NCI-H1105 treated with DMSO at 0.1 percent for 48 hours (cell line): ENCODE measurements at regions not wholly inside any gene's neighbourhood (a gene's known extent, or its start where the extent isn't known, plus 50 kb on each side); places are given as distances from the start of the nearest gene placed in this dataset.

Source experiments
- DNase-seq: peaks from one replicate; lab custom pipeline; 2025; lab: John Stamatoyannopoulos, UW

GRCh38 chr22:49286181-49286760 is 541.4 kb downstream of the BRD1 start:
- DNase-seq = no peak

GRCh38 chr22:49284931-49285330 is 542.7 kb downstream of the BRD1 start:
- DNase-seq = no peak

DNA sequence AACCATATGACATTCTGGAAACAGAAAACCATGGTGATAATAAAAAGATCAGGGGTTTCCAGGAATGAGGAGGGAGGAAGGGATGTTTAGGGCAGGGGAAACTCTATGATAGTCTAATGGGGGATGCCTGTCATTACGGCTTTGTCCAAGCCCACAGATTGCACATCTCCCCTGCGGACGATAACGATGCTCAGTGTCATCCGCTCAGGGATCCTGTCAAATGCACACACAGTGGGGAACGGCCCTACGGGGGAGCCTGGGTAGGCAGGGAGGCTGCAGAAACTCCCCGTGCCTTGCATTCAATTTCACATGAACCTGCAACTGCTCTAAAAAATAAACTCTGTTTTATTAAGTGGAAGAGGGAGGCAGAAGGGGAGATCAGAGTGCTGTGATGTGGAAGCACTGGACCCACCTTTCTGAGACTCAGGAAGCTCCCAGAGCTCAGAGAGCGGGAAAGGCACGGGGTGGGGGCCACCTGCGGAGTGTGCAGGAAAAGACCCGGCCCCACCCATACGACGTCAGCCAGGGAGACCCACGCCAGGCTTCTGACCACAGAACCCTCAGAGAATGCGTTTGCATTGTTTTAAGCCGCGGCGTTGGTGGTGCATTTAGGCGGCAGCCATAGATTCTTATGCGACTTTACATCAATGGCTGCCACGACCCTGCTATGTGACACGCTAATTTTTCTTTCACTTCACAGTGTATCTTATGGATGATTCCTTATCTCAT is 543.5 kb downstream of the BRD1 start:
- DNase-seq = no peak

GRCh38 chr22:49282596-49282995 is 545.1 kb downstream of the BRD1 start:
- no peak for DNase-seq

GRCh38 chr22:49281467-49282340 is 546.0 kb downstream of the BRD1 start:
- no peak for DNase-seq

GRCh38 chr22:49278340-49278739 is 549.3 kb downstream of the BRD1 start:
- DNase-seq = no peak

GRCh38 chr22:49276567-49276966 is 551.1 kb downstream of the BRD1 start:
- no peak for DNase-seq

- no peak for DNase-seq
These were observed 552.8 kb downstream of the BRD1 start for GRCh38 chr22:49274754-49275380.

DNA sequence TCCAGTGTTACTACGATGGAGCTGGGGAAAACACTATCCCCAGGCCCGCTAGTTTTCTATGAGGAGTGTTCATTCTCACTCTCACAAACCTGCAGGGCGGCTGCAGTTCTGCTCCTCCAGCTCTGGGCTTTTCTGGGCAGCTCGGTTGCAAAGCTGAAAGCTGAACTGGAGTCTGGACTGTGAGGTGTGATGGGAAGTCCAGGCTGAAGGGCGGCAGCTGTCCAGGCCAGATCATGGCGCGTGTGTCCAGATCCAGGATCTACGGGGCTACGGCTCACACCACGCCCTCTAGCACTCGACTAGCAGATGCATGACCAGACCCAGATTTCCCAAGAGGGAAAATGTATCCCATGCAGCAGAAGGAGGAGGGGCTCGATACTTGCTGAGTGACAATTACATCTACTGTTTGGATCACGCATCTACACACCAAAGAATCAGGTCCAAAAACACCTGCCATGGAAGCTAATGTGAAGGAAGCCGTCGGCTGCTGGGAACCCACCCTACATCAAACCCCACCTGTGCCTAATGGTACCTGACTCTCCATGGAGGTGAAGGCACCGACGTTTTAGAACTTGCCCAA is 555.0 kb downstream of the BRD1 start:
- DNase-seq = no peak

DNA sequence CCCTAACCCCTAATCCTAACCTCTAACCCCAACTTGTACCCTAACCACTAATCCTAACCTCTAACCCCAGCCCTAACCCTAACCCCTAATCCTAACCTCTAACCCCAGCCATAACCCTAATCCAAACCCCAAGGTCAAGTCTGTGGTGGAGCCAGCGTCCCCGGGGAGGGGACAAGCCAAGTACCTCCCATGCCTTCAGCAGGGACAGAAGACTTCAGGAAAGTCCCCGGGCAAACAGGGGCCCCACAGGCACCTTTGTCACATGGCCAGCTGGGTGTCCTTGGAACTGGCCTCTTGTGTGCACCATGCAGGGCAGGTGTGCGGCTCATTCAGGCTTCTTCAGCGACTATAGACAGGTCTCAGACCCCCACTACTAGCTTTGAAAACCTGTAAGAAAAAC is 555.8 kb downstream of the BRD1 start:
- no peak for DNase-seq

DNA sequence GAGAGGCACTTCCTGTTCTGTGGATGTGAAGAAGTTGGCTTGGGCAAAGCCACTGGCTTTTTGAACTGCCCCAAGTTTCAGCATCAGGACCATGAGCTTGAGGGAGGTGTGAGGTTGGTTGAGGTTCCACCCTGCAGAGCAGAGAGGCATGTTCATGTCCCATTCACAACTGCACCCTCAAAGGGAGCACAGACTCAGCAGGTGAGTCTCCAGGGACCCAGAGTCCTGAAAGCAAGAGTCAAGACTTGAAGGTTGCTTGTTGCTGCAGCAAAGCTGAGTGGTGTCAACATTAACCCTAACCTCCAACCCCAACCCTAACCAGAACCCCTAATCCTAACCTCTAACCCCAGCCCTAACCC is 556.3 kb downstream of the BRD1 start:
- DNase-seq = no peak

DNA sequence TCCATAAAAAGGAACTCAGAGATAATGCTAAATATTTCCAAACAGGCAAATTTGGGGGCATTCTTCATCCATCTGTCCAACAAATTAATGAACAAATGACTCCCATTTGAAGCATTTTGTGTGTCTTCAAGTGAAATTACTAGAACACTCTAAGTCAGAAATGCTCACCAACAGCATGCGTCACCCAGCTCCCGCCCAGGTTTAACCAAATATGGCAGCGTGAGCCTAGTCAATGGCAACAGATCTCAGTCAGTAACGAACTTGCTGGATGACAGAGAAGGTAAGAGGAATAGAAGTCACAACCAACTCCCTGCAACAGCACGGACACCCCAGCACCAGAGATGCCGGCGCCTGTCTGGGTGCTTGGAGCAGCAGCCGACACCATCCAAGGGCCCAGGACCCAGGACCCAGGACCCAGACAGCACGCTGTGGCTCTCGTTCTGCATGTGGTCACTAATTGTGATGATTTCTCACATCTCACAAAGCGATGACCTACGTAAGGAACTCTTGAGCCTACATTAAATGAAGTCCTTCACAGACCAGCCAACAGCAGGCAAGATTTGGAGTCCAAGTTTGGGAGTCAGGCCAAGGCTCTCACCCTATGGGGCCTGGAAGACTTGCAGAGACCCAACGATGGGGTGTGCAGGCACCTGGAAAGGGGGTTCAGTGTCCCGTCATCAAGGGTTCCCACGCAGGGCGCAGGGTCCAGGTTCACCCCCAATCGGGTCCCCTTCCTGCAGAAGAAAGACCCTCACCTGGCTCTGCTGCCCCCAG is 556.9 kb downstream of the BRD1 start:
- no peak for DNase-seq

- DNase-seq = no peak
These were observed 557.7 kb downstream of the BRD1 start for GRCh38 chr22:49269928-49270327.

DNA sequence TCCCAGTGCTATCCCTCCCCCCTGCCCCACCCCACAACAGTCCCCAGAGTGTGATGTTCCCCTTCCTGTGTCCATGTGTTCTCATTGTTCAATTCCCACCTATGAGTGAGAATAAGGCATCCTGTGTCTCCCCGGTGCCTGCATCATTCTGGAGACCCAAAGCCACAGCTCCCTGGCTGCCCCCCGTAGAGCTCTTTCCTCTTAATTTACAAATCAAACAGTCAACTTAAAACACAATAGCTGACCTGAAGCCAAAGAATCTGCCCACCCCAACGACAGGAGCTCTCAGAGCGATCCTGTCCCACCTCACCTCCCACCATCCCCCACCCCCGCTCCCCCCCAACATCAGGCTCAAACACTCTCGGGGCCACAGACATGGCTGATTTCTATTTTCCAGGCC is 558.3 kb downstream of the BRD1 start:
- no peak for DNase-seq

DNA sequence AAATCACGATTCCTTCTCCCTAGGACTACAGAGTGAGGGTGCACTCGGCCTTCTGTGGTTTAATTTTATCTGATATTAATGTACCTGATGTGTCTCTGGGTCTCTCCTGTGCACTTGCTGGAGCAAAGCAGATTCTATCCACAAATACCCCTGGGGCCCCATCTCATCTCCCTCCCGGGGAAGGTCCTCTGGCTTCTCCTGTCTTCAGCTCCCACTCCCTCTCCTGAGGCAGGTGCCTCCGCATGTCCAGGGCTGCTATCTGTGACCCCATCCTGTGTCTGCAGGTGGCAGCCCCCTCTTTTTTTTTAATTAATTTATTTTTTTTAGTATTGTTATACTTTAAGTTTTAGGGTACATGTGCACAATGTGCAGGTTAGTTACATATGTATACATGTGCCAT is 558.7 kb downstream of the BRD1 start:
- DNase-seq = no peak

DNA sequence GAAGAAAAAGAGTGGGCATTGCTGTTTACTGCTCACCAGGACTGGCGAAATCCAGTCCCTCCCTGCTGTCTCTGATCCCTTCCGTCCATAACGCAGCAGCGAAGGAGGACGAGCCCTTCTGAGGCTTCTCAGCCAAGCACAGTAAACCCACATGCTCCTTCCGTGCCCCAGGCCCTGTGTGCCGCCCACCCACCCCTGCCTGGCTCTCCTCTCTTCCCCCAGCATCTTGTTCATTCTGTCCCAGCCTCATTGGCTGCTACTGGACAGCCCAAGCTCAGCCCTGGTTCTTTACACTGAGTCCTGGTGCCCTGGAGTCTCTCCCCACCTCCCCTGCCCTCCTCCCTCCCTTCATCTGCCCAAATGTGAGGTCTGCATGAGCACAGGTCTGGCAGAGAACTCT is 559.7 kb downstream of the BRD1 start:
- no peak for DNase-seq

DNA sequence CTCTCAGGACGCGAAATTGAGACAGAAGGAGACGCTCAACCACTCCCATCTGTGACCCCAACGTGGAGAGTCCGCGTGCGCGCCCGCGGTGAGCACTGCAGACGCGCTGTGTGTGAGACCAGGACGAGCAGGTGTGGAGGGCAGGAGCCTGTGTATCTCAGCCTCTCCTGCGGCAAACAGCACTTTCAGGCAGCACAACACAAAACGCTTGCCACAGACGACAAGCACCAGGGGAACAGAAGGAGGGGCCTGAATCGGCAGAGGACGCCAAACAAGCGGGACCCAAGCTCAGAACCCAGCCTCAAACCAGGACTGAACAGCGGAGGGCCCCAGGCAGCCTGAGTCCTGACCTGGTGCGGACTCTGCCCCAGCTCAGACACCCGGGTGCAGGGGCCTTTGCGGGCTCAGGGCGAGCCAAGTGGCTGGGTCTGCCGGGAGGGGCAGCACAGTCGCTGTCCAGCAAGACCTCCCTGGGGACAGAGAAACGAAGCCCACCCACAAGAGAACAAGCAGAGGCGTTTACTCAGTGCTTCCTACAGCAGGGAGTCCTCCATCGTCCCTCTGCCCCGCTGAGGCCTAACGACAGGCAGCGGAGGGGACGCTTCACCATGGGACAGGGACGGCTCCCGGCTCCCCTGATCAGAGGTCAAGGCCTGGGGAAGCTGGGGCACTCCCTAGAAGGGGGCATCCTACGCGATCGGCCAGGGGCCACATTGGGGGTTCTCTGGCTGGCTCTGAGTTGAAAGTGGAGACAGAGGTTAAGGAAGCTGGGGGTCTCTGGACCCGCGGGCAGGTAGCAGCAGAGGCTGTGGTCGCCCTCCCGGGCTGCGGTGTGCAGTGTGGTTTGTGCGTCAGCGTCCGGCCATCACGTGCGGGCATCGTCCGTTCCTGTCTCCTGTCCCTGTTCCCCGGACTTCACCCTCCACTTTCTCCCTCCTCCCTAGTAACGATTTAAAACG is 560.8 kb downstream of the BRD1 start:
- DNase-seq = no peak

GRCh38 chr22:49264696-49265095 is 563.0 kb downstream of the BRD1 start:
- no peak for DNase-seq

DNA sequence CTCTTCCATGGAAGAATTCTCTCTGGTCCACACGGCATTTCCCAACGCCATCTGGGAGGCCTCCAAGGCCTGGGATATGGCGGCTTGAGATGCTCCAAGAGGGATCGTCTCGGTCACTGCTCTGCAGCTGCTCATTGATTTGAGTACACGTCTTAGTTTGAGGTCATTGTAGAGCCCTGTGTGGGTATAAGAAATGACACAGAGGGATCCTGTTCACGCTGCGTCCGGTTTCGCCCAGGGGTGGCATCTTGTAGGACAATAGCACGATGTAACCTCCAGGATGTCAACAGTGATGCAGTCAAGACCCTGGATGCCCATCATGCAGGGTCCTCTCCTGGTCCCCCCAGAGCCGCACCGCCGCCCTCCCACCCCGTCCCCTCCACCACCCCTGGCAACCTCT is 564.6 kb downstream of the BRD1 start:
- no peak for DNase-seq

- no peak for DNase-seq
These were observed 565.5 kb downstream of the BRD1 start for GRCh38 chr22:49262167-49262566.
